GM19351 (cell line): ENCODE measurements at regions not wholly inside any gene's neighbourhood (a gene's known extent, or its start where the extent isn't known, plus 50 kb on each side); places are given as distances from the start of the nearest gene placed in this dataset.
"Not testable (repeated sequence)": the region's sequence is repeated elsewhere in the genome, so short reads cannot be mapped to it uniquely, and the experiment has no call there.

Experiments used
- ATAC-seq: cut with Tn5 transposase; IDR thresholded peaks from one replicate; pipeline ENCODE4 v1.9.1; 2021; ENCODE audit warnings: mild to moderate bottlenecking, moderate library complexity; ENCODE audit not compliant: unreplicated experiment

GRCh38 chr7:131653418-131654248 is 97.2 kb upstream of the PODXL start:
- ATAC-seq: no peak

DNA sequence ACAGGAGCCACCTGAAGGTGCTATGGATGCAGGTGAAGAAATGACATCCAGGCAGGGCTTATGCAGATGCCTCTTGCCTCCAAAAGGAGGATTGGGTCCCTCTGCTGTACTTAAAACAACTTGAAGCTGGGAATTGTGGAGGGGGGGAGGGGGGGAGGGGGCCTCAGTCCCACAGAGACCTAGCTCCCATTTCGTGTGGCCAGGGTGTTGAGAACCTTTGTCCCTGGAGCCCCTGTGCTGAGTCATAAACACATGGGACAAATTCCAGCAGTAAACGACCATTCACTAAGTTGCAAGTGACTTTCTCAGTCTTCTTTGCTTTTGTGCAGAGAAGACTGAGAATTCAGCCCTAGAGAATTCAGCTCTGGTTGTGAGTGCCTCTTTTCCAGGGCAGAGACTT is 96.5 kb upstream of the PODXL start:
- ATAC-seq: no peak

- ATAC-seq: no peak
Observed at GRCh38 chr7:131652194-131652593, 95.8 kb upstream of the PODXL start.

- no peak for ATAC-seq
Observed at GRCh38 chr7:131649879-131650278, 93.5 kb upstream of the PODXL start.

- no peak for ATAC-seq
Observed at GRCh38 chr7:131649003-131649541, 92.6 kb upstream of the PODXL start.

- no peak for ATAC-seq
Observed at GRCh38 chr7:131648491-131648890, 92.1 kb upstream of the PODXL start.

- no peak for ATAC-seq
Observed at GRCh38 chr7:131646203-131646602, 89.8 kb upstream of the PODXL start.

- no peak for ATAC-seq
Observed at GRCh38 chr7:131642429-131642828, 86.0 kb upstream of the PODXL start.

GRCh38 chr7:131640686-131641085 is 84.3 kb upstream of the PODXL start:
- no peak for ATAC-seq

DNA sequence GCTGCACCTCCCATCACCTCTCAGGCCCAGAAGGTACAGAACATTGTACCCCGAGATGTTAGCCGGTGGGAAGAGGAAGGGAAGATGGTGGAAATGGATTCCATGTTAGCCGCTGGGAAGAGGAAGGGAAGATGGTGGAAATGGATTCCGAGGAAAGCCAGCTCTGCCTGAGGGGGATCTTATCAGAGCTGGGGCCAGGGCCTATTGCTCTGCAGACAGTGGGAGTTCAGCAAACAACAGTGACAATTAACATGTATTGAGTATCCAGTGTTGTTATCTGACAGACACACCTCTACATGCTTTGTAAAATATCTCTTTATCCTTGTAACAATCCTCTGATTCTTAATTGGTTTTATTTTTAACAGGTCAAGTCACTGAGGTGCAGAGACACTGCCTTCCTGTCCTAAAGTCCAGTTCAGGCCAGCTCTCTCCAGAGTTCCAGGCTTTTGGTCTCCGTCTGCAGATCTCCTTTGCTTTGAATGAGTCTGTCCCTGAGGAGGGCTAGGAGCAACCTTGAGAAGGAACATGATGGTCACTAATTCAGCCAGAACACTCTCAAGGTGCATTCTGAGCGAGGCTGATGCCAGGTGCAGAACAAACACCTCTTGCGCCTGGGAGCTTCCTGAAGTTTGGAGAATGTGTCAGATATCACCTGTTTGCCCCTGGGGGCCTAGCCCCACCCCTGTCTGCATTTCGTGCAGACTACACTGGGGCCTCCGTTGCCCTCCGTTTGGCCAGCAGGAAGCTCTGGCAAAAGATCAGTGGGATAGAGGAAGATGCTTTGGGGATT is 82.4 kb upstream of the PODXL start:
- ATAC-seq: no peak

DNA sequence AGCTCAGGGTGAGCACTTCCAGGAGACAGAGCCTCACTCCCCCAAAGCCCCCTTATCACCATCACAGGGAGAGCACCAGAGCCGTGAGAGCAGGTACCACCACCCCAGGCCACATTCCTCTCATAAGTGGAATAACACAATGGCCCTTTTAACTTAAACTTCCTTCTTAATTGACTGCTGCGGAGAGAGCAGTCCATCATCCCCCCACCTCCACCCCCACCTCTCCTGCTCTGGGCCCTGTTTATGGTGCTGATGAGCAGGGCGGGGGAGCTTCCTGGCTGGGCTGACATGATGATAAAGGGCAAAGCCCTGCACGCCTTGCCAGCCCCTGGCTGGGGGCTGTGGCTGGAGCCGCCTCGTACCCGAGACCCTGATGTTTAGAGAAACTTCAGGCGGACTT is 81.4 kb upstream of the PODXL start:
- no peak for ATAC-seq

GRCh38 chr7:131636092-131636491 is 79.7 kb upstream of the PODXL start:
- ATAC-seq: no peak

DNA sequence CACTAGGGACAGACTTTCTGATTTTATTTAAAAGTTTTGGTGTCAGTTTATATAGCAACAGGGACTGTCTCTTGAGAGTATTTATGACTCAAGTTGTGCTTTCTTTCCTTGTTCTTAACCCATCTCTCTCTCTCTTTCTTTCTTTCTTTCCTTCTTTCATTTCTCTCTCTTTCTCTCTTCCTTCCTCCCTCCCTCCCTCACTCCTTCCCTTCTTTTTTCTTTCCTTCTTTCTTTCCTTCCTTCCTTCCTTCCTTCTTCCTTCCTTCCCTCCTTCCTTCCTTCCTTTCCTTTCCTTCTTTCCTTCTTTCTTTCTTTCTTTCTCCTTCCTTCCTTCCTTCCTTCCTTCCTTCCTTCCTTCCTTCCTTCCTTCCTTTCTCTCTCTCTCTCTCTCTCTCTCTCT is 77.8 kb upstream of the PODXL start:
- not testable (repeated sequence) for ATAC-seq

DNA sequence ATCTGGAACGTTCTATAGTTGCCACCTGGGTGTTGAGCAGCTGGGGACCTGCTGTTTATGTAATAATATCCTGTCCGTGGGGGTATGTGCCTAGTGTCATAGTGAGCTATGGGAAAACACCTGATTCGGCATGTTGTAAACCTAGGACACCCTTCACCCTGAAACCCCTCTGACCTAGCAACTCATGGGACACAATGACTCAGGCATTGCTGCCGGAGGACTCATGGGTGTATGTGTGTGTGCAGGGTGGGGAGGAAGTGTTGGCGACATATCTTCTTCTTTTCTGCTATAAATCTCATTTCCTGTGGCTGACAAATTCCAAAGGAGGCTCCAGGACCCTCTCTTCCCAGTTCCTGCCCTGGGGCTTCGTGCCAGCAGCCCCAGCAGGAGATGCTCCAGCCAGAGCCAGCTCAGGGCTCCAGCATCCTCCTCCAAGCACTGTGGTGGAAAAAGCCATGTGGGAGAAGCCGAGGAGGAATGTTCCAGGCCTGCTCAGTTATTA is 77.0 kb upstream of the PODXL start:
- ATAC-seq: no peak

- ATAC-seq: no peak
Observed at GRCh38 chr7:131630427-131630826, 74.0 kb upstream of the PODXL start.

DNA sequence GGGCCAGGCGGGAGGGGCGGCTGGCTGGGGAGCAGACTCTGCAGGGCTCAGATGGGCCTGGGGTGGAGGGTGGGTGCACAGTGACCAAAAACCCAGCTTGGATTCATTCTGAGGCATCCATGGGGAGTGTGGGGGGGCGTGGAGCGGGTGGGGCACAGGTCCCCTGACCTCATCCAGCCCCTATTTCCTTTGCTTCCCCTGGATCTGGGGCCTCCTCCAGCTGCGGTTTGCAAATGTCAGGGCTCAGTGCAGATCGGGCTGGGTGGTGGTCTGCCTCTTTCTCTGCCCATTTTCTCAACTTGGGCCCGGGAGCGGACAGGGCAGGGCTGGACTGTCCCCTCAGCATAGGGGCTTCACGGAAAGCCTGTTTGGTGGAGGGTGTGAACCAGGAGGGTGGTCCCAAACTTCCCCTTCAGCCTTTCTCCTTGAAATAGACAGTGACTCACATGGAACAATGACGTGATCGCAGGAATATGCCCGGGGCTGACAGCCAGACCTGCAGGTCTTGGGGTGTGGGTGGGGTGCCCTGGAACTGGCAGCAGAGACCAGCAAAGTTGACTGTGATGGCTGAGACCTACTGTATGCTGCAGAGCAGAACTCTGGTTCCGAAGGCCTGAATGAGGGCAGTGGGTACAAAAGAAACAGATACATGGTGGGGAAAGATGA is 72.9 kb upstream of the PODXL start:
- no peak for ATAC-seq

DNA sequence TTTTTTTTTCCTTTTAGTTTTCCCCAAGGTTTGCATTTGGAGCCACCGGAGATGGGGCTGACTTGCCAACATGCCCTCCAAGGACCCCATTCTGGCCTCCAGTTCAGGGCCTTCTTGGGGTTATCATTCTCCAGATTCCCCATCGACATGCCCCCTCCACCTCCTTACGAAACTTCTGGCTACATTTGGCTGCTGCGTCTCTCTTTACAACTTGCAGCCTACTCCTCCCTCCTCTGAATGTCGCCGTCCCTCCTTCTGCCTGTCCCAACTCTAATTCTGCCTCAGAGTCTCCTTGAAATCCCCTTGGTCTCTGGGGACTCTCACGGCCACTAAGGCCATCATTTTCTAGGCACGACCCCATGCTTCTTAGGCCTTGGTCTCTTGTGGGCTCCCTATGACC is 72.2 kb upstream of the PODXL start:
- no peak for ATAC-seq

GRCh38 chr7:131627735-131628190 is 71.3 kb upstream of the PODXL start:
- ATAC-seq: no peak

- ATAC-seq: no peak
Observed at GRCh38 chr7:131626643-131627042, 70.2 kb upstream of the PODXL start.

DNA sequence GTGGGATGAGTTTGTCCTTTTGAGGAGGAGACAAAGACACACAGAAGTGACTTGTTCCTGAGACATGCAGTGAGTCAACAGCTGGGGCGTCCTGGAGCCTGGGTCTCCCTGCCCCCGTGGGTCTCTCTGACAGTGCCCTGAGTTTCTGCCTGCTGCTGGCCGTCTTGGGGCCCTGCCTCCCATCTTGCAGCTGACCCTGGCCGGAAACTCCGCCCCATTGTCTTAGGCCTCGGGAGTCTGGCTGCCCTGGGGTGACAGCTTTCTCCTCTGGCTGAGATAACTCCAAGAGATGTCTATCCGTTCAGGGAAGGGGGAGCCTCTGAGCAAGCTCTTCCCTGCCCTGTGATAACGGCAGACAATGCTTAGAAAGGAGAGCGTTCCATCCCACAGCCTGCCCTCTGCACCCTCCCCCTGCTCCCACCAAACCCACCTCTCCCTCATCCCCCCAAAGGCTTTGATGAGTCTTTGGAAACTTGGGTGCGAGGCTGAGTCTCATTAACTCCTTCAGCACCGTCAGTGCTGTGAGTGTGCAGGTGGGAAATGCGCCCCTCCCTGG is 69.5 kb upstream of the PODXL start:
- ATAC-seq: no peak

DNA sequence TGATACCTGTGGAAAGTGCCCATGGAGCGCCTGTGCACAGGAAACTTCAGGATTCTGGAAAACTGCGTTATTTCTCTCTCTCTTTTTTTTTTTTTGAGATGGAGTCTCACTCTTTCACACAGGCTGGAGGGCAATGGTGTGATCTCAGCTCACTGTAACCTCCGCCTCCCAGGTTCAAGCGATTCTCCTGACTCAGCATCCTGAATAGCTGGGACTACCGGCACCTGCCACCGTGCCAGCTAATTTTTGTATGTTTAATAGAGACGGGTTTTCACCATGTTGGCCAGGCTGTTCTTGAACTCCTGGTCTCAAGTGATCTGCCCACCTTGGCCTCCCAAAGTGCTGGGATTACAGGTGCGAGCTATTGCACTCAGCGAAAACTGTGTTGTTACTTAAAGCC is 68.9 kb upstream of the PODXL start:
- ATAC-seq: not testable (repeated sequence)
